OCI-LY1 (cell line): ENCODE measurements at regions not wholly inside any gene's neighbourhood (a gene's known extent, or its start where the extent isn't known, plus 50 kb on each side); places are given as distances from the start of the nearest gene placed in this dataset.

Source experiments
- H2AFZ ChIP-seq: fragments of 200-600 bp; sonication (generic), shearing (Covaris generic); 2 replicates; pipeline ENCODE4 v1.6.0; 2014; ENCODE audit warnings: antibody characterized with exemption, mild to moderate bottlenecking, low read length
- H3F3A ChIP-seq: fragments of 200-600 bp; sonication (generic), shearing (Covaris generic); 2 replicates; pipeline ENCODE4 v1.6.0; 2014; ENCODE audit warnings: mild to moderate bottlenecking, antibody characterized with exemption, low read length, moderate library complexity; ENCODE audit not compliant: insufficient read depth
- H3K27ac ChIP-seq: fragments of 200-600 bp; sonication (generic); 2 replicates; pipeline ENCODE4 v1.5.1; 2014; ENCODE audit warnings: low read length, mixed run types, mild to moderate bottlenecking, low read depth; ENCODE audit not compliant: poor library complexity, severe bottlenecking
- H3K27me3 ChIP-seq: fragments of 200-600 bp; sonication (generic); 2 replicates; pipeline ENCODE4 v1.6.0; 2014; ENCODE audit warnings: antibody characterized with exemption, mild to moderate bottlenecking, low read length, moderate library complexity; ENCODE audit not compliant: insufficient read depth
- H3K36me3 ChIP-seq: fragments of 200-600 bp; sonication (generic); 2 replicates; pipeline ENCODE4 v1.6.1; 2014; ENCODE audit warnings: mild to moderate bottlenecking, antibody characterized with exemption, low read length, moderate library complexity, mixed read lengths; ENCODE audit not compliant: insufficient read depth
- H3K4me1 ChIP-seq: fragments of 200-600 bp; sonication (generic); 2 replicates; pipeline ENCODE4 v1.5.1; 2014; ENCODE audit warnings: mild to moderate bottlenecking, low read length, moderate library complexity; ENCODE audit not compliant: insufficient read depth, severe bottlenecking
- H3K4me2 ChIP-seq: fragments of 200-600 bp; sonication (generic), shearing (Covaris generic); 2 replicates; pipeline ENCODE4 v1.6.1; 2014; ENCODE audit warnings: low read length
- H3K4me3 ChIP-seq: fragments of 200-600 bp; sonication (generic); 2 replicates; pipeline ENCODE4 v1.5.1; 2014; ENCODE audit warnings: low read length, low read depth, mild to moderate bottlenecking, mixed read lengths; ENCODE audit not compliant: poor library complexity, severe bottlenecking
- H3K79me2 ChIP-seq: fragments of 200-600 bp; shearing (Covaris generic); 2 replicates; pipeline ENCODE4 v1.6.1; 2016; ENCODE audit warnings: mixed run types, low read length, mixed read lengths; ENCODE audit not compliant: insufficient read depth
- H3K9ac ChIP-seq: fragments of 200-600 bp; sonication (generic), shearing (Covaris generic); 2 replicates; pipeline ENCODE4 v1.6.1; 2014; ENCODE audit warnings: mild to moderate bottlenecking, low read length, mixed read lengths
- H3K9me2 ChIP-seq: fragments of 200-600 bp; sonication (generic), shearing (Covaris generic); 2 replicates; pipeline ENCODE4 v1.6.1; 2014; ENCODE audit warnings: low read depth, mild to moderate bottlenecking, low read length, mixed read lengths
- H3K9me3 ChIP-seq: fragments of 200-600 bp; shearing (Covaris generic); 2 replicates; pipeline ENCODE4 v1.6.1; 2014; ENCODE audit warnings: low read length, mixed read lengths
- H4K20me1 ChIP-seq: fragments of 200-600 bp; sonication (generic), shearing (Covaris generic); 2 replicates; pipeline ENCODE4 v1.6.0; 2016; ENCODE audit warnings: mild to moderate bottlenecking, low read length; ENCODE audit not compliant: insufficient read depth
- CTCF ChIP-seq: fragments of 200-600 bp; sonication (generic), shearing (Covaris generic); IDR thresholded peaks from 2 replicates; pipeline ENCODE4 v1.5.1; 2017; ENCODE audit warnings: mild to moderate bottlenecking, antibody characterized with exemption, low read length, moderate library complexity, mixed read lengths
- EZH2 ChIP-seq: fragments of 200-600 bp; sonication (generic), shearing (Covaris generic); IDR thresholded peaks from 2 replicates; pipeline ENCODE4 v1.8.0; 2017; ENCODE audit warnings: borderline replicate concordance, mixed run types, mild to moderate bottlenecking, antibody characterized with exemption, low read length, moderate library complexity, mixed read lengths

GRCh38 chr1:217955723-217956122 is 324.6 kb downstream of the SPATA17 start:
- no peak overlapping the region for H3K9ac ChIP-seq
- H3K4me2 ChIP-seq = no peak overlapping the region
- H3K36me3 ChIP-seq = no peaks in the 10 kb centered on the region
- H3K27ac ChIP-seq = no peak overlapping the region
- TF ChIP-seq EZH2 = no peak
- no peak for TF ChIP-seq CTCF
- H3K9me2 ChIP-seq = no peaks in the 10 kb centered on the region
- no peaks in the 10 kb centered on the region for H4K20me1 ChIP-seq
- H3K4me3 ChIP-seq = no peak overlapping the region
- no peaks in the 10 kb centered on the region for H3K79me2 ChIP-seq
- no peak overlapping the region for H2AFZ ChIP-seq
- no peaks in the 10 kb centered on the region for H3K27me3 ChIP-seq
- no peaks in the 10 kb centered on the region for H3F3A ChIP-seq
- H3K9me3 ChIP-seq = no peaks in the 10 kb centered on the region
- H3K4me1 ChIP-seq = no peaks in the 10 kb centered on the region

GRCh38 chr1:217965156-217965786 is 319.8 kb upstream of the RRP15 start:
- Histone ChIP-seq H3K9me2 (no peaks in the 10 kb centered on the region), H3K9ac (no peak overlapping the region), H3K4me2 (no peak overlapping the region), H3K9me3 (no peaks in the 10 kb centered on the region), H3K4me3 (no peak overlapping the region), H4K20me1 (no peaks in the 10 kb centered on the region), H3K27me3 (no peaks in the 10 kb centered on the region), H2AFZ (no peak overlapping the region), H3K4me1 (no peaks in the 10 kb centered on the region), H3K27ac (no peak overlapping the region), H3K79me2 (no peaks in the 10 kb centered on the region), H3K36me3 (no peaks in the 10 kb centered on the region), H3F3A (no peaks in the 10 kb centered on the region)
- TF ChIP-seq CTCF = no peak
- no peak for TF ChIP-seq EZH2

- no peaks in the 10 kb centered on the region for H3K4me1 ChIP-seq
- H3K9me3 ChIP-seq = no peaks in the 10 kb centered on the region
- H3K9me2 ChIP-seq = no peaks in the 10 kb centered on the region
- no peak overlapping the region for H3K9ac ChIP-seq
- H2AFZ ChIP-seq = no peak overlapping the region
- H3F3A ChIP-seq = no peaks in the 10 kb centered on the region
- no peaks in the 10 kb centered on the region for H3K27me3 ChIP-seq
- TF ChIP-seq CTCF (no peak), EZH2 (no peak)
- no peaks in the 10 kb centered on the region for H3K36me3 ChIP-seq
- no peaks in the 10 kb centered on the region for H4K20me1 ChIP-seq
- no peaks in the 10 kb centered on the region for H3K79me2 ChIP-seq
- no peak overlapping the region for H3K4me3 ChIP-seq
- no peak overlapping the region for H3K4me2 ChIP-seq
- H3K27ac ChIP-seq = no peak overlapping the region
These were observed 317.0 kb upstream of the RRP15 start for GRCh38 chr1:217968085-217968484.
